HepG2 (cell line): ENCODE measurements at regions not wholly inside any gene's neighbourhood (a gene's known extent, or its start where the extent isn't known, plus 50 kb on each side); places are given as distances from the start of the nearest gene placed in this dataset.

Experiments used
- ATAC-seq: fragments of 200-7000 bp; cut with Tn5 transposase; 3 replicates; pipeline ENCODE4 v1.9.1; 2020; ENCODE audit warnings: mild to moderate bottlenecking, moderate library complexity
- BruUV-seq: library from RNA; stranded (reverse); fragments of 400-500 nt; replicated peaks from 2 replicates; lab custom pipeline; 2021; lab: Mats Ljungman, UMichigan
- CTCF ChIA-PET: fragments of 300-600 bp; formaldehyde crosslinking; extraction: SDS; loops from one replicate; lab custom pipeline; 2021; ENCODE audit warnings: low total read pairs, inconsistent platforms, low intra/inter-chr PET ratio; lab: Yijun Ruan, JAX
- POLR2A ChIA-PET: fragments of 350-600 bp; sonication (Branson Sonifier 250); formaldehyde crosslinking; loops from one replicate; lab custom pipeline; 2020; ENCODE audit warnings: antibody characterized with exemption, inconsistent platforms; lab: Yijun Ruan, JAX
- DNase-seq: peaks from one replicate; pipeline ENCODE4 v3.0.0-alpha.2; 2015; ENCODE audit warnings: low spot score
- FAIRE-seq: peaks from 3 replicates; lab custom pipeline; 2011; peaks lifted over from hg19 to GRCh38; lab: Jason Lieb, UNC
- H2AFZ ChIP-seq: one replicate; pipeline ENCODE4 v1.6.1; 2011; ENCODE audit warnings: low read length, inconsistent platforms
- H3K27ac ChIP-seq: fragments of 300-600 bp; 3 replicates; pipeline ENCODE4 v1.8.0; 2011; ENCODE audit warnings: mixed run types, mild to moderate bottlenecking, mixed read lengths, low read length, inconsistent platforms; ENCODE audit not compliant: insufficient read depth; ENCODE audit errors: extremely low read length
- H3K27me3 ChIP-seq, 2 experiments: fragments of 200-600 bp in 1 of 2; 2 replicates in 1 of 2; 3 replicates in 1 of 2; pipeline versions ENCODE4 v1.6.0 to v1.8.0; 2011; ENCODE audit warnings: low read length in 2 of 2, mild to moderate bottlenecking in 2 of 2, moderate library complexity in 2 of 2, inconsistent platforms in 1 of 2; ENCODE audit not compliant: insufficient read depth in 2 of 2, control insufficient read depth in 1 of 2
- H3K36me3 ChIP-seq, 2 experiments: fragments of 200-600 bp in 1 of 2; replicated peaks in 1 of 2; 2 replicates in 1 of 2; 3 replicates in 1 of 2; pipeline versions ENCODE4 v1.5.1 to v1.8.0; 2011; ENCODE audit warnings: low read length in 2 of 2, inconsistent platforms in 1 of 2; ENCODE audit not compliant: insufficient read depth in 2 of 2, control insufficient read depth in 1 of 2
- H3K4me1 ChIP-seq: 2 replicates; pipeline ENCODE4 v1.5.1; 2012; ENCODE audit warnings: low read length, inconsistent platforms; ENCODE audit not compliant: insufficient read depth
- H3K4me2 ChIP-seq: 2 replicates; pipeline ENCODE4 v1.6.0; 2011; ENCODE audit warnings: low read depth, low read length, inconsistent platforms
- H3K4me3 ChIP-seq, 3 experiments: fragments of 200-600 bp in 1 of 3; sonication (generic), shearing (Covaris generic) in 1 of 3; replicated peaks in 1 of 3; 2 replicates each; pipeline ENCODE4 v1.5.1; 2011 to 2016; ENCODE audit warnings: low read length in 3 of 3, inconsistent platforms in 2 of 3, low read depth in 2 of 3, mild to moderate bottlenecking in 2 of 3, control low read depth in 1 of 3, mixed read lengths in 1 of 3; ENCODE audit not compliant: insufficient read depth in 1 of 3
- H3K79me2 ChIP-seq: one replicate; pipeline ENCODE4 v1.6.1; 2011; ENCODE audit warnings: low read length, inconsistent platforms; ENCODE audit not compliant: insufficient read depth
- H3K9ac ChIP-seq: 2 replicates; pipeline ENCODE4 v1.6.0; 2011; ENCODE audit warnings: mild to moderate bottlenecking, low read depth, low read length, inconsistent platforms; ENCODE audit not compliant: insufficient read depth
- H3K9me3 ChIP-seq: 2 replicates; pipeline ENCODE4 v1.5.1; 2012; ENCODE audit warnings: mild to moderate bottlenecking, low read length
- H4K20me1 ChIP-seq: 2 replicates; pipeline ENCODE4 v1.6.0; 2011; ENCODE audit warnings: inconsistent platforms, mild to moderate bottlenecking, low read length, moderate library complexity; ENCODE audit not compliant: insufficient read depth
- CHD2 ChIP-seq: IDR thresholded peaks from 2 replicates; pipeline ENCODE4 v1.6.1; 2011; ENCODE audit warnings: low read depth, low read length, improper control_type of control experiment
- CSRNP2 ChIP-seq: sonication (generic); formaldehyde crosslinking; conservative IDR thresholded peaks from 2 replicates; pipeline ENCODE4 v1.8.0; 2022; ENCODE audit warnings: low read depth, missing genetic modification reagents
- FOXC1 ChIP-seq: sonication (generic); formaldehyde crosslinking; IDR thresholded peaks from 2 replicates; pipeline ENCODE4 v1.8.0; 2022; ENCODE audit warnings: mild to moderate bottlenecking, missing genetic modification reagents, borderline replicate concordance
- IKZF5 ChIP-seq: IDR thresholded peaks from 2 replicates; pipeline ENCODE4 v1.6.1; 2018; ENCODE audit warnings: missing genetic modification reagents, mild to moderate bottlenecking, missing compliant biosample characterization
- KMT2A ChIP-seq: sonication (generic); formaldehyde crosslinking; IDR thresholded peaks from 2 replicates; pipeline ENCODE4 v1.4.0; 2020; ENCODE audit warnings: missing genetic modification reagents
- MLX ChIP-seq: IDR thresholded peaks from 2 replicates; pipeline ENCODE4 v1.6.1; 2016
- STAG1 ChIP-seq: sonication (generic); formaldehyde crosslinking; IDR thresholded peaks from 2 replicates; pipeline ENCODE4 v1.4.0; 2020; ENCODE audit warnings: missing genetic modification reagents
- TEF ChIP-seq: sonication (generic); formaldehyde crosslinking; IDR thresholded peaks from 2 replicates; pipeline ENCODE4 v1.5.0; 2020; ENCODE audit warnings: missing genetic modification reagents
- THAP9 ChIP-seq: sonication (generic); formaldehyde crosslinking; IDR thresholded peaks from 2 replicates; pipeline ENCODE4; 2020; ENCODE audit warnings: missing genetic modification reagents, mild to moderate bottlenecking, borderline replicate concordance
- ZBTB44 ChIP-seq: sonication (generic); formaldehyde crosslinking; IDR thresholded peaks from 2 replicates; pipeline ENCODE4 v1.4.0; 2020; ENCODE audit warnings: missing genetic modification reagents
- ZNF275 ChIP-seq: sonication (generic); formaldehyde crosslinking; IDR thresholded peaks from 2 replicates; pipeline ENCODE4 v1.8.0; 2022; ENCODE audit warnings: missing genetic modification reagents, mild to moderate bottlenecking, inconsistent platforms, borderline replicate concordance
- ZNF547 ChIP-seq: sonication (generic); formaldehyde crosslinking; IDR thresholded peaks from 2 replicates; pipeline ENCODE4 v1.5.1; 2020; ENCODE audit warnings: mild to moderate bottlenecking, missing genetic modification reagents
- ZSCAN22 ChIP-seq: sonication (generic); formaldehyde crosslinking; IDR thresholded peaks from 2 replicates; pipeline ENCODE4 v1.4.0; 2020; ENCODE audit warnings: mild to moderate bottlenecking, missing genetic modification reagents
- WGBS: methylation state at CpG from one replicate; pipeline ENCODE4 v1.1.6; 2017; ENCODE audit warnings: low lambda C conversion rate; 5-methylcytosine and 5-hydroxymethylcytosine counted together
- in situ Hi-C: cut with HindIII; loops from 2 replicates; pipeline ENCODE4 v1.10.0; 2017; ENCODE audit warnings: low pct_unique_long_range_greater_than_20kb; ENCODE audit not compliant: extremely low pct_ligation_motif_present
- intact Hi-C: fragments of 100-400 bp; cut with micrococcal nuclease; formaldehyde crosslinking; loops from one replicate; pipeline ENCODE4 v1.10.0; 2022; ENCODE audit not compliant: unreplicated experiment

GRCh38 chr1:10880063-10880462, 83.6 kb upstream of the CASZ1 start (continued):
- TF ChIP-seq THAP9 (CRISPR knock-in tag) (no peak), ZSCAN22 (CRISPR knock-in tag) (no peak), STAG1 (CRISPR knock-in tag) (no peak)

- ATAC-seq, result no peak
- 69% methylated on average over 10 of the region's 10 CpGs for WGBS
- CTCF ChIA-PET, result no interaction called here
- TF ChIP-seq FOXC1 (no peak), ZBTB44 (CRISPR knock-in tag) (no peak), CHD2 (no peak), STAG1 (CRISPR knock-in tag) (no peak), CSRNP2 (CRISPR knock-in tag) (no peak), ZNF275 (CRISPR knock-in tag) (no peak), ZNF547 (no peak), IKZF5 (CRISPR knock-in tag) (no peak), TEF (CRISPR knock-in tag) (no peak), MLX (CRISPR knock-in tag) (no peak), KMT2A (CRISPR knock-in tag) (no peak)
Measured at GRCh38 chr1:10881046-10881445, 84.6 kb upstream of the CASZ1 start.

More at GRCh38 chr1:10881046-10881445, 84.6 kb upstream of the CASZ1 start:
- Histone ChIP-seq H2AFZ (no peak overlapping the region), H3K4me3 (no peak overlapping the region), H3K4me2 (no peak overlapping the region), H3K79me2 (no peaks in the 10 kb centered on the region), H3K27me3 (no peaks in the 10 kb centered on the region; a peak in 3 of 5 replicates), H3K4me1 (no peaks in the 10 kb centered on the region), H3K36me3 (no peaks in the 10 kb centered on the region), H4K20me1 (no peaks in the 10 kb centered on the region), H3K9ac (no peak overlapping the region), H3K9me3 (no peaks in the 10 kb centered on the region), H3K27ac (no peak overlapping the region)
- DNase-seq (no peak), FAIRE-seq (no peak)
- intact Hi-C loops, result no loop called here
- no TSS peak for BruUV-seq
- in situ Hi-C loops, result no loop called here
- POLR2A ChIA-PET, result no interaction called here
